ENCODE measurements at regions not wholly inside any gene's neighbourhood (a gene's known extent, or its start where the extent isn't known, plus 50 kb on each side); places are given as distances from the start of the nearest gene placed in this dataset.
A peak's percentile ranks its signal among the peaks of the same experiment; 100 is the strongest.

GRCh38 chr6:6801005-6801335 is 212.4 kb downstream of the LY86 start:
- no peaks in the 10 kb centered on the region for H3K79me2 ChIP-seq (ENCODE audit: control insufficient read depth, insufficient read depth, low read length)
- H3K9ac ChIP-seq (ENCODE audit: insufficient read depth in 1 of 2, low read depth in 2 of 2, low read length in 2 of 2): no peak overlapping the region
- H3K4me1 ChIP-seq (replicated peaks in 1 of 2; ENCODE audit: control insufficient read depth in 2 of 2, insufficient read depth in 2 of 2, low read length in 2 of 2): no peaks in the 10 kb centered on the region; a peak in 2 of 5 replicates
- no peak overlapping the region for H3K4me2 ChIP-seq (ENCODE audit: insufficient read depth, low read length)
- no peak overlapping the region for H3K27ac ChIP-seq (ENCODE audit: extremely low read depth, low read depth, low read length)
- H3K9me1 ChIP-seq (ENCODE audit: control insufficient read depth, insufficient read depth, low read length): no peaks in the 10 kb centered on the region
- WGBS (ENCODE audit: insufficient coverage, low coverage, missing lambda C conversion rate): 51% methylated on average over 5 of the region's 6 CpGs
- FAIRE-seq (no peak), DNase-seq (ENCODE audit: extremely low read depth in 1 of 4, low spot score in 3 of 4) (no peak), ATAC-seq (no peak)
- intact Hi-C loops (cut with micrococcal nuclease): no loop called here
- in situ Hi-C loops (cut with MboI): no loop called here
- H3K4me3 ChIP-seq: no peak overlapping the region
- peaks cover 3% of the 10 kb centered on the region; the same call in 1 of the 2 replicates for H4K20me1 ChIP-seq (replicated peaks; ENCODE audit: control insufficient read depth, insufficient read depth, low read length)
- no peak overlapping the region for H2AFZ ChIP-seq (ENCODE audit: low read depth, low read length)
- H3K9me3 ChIP-seq (replicated peaks; ENCODE audit: control insufficient read depth, insufficient read depth, low read depth, low read length): no peaks in the 10 kb centered on the region
- H3K27me3 ChIP-seq (ENCODE audit: control insufficient read depth in 2 of 2, insufficient read depth in 2 of 2, low read length in 2 of 2): peaks cover 29 to 45% of the 10 kb centered on the region in 2 experiments; a peak in 4 of 5 replicates
- 0 out of 2 replicates have a peak, but pooled peaks have one; percentile 40 for TF ChIP-seq CEBPB (tag; IDR thresholded peaks at IDR 0.05)
- no peak for TF ChIP-seq STAT5A (IDR thresholded peaks at IDR 0.05; ENCODE audit: borderline replicate concordance, low read length)
- no peak for TF ChIP-seq MYC (IDR thresholded peaks at IDR 0.05; ENCODE audit: low read depth, low read length)
- no peak for TF ChIP-seq MYC (CRISPR knock-in tag; IDR thresholded peaks at IDR 0.05; ENCODE audit: borderline replicate concordance, low read depth)
- H3K36me3 ChIP-seq (ENCODE audit: control insufficient read depth, insufficient read depth, low read length): no peaks in the 10 kb centered on the region
- ChIA-PET POLR2A (interaction anchor here (0.6 to 0.9 kb wide), 2 partner anchors 66 to 344 kb away, joined by 3 read pairs; no protein-coding TSS in a partner anchor), CTCF (ENCODE audit: low intra/inter-chr PET ratio) (no interaction called here)
- BruUV-seq (replicated peaks): no TSS peak

- TF ChIP-seq ZNF518B (CRISPR knock-in tag; IDR thresholded peaks at IDR 0.05): no peak
- 0 out of 2 replicates have a peak, but pooled peaks have one; percentile 16 for TF ChIP-seq TFAP4 (CRISPR knock-in tag; IDR thresholded peaks at IDR 0.05; ENCODE audit: borderline replicate concordance)
- 0 out of 2 replicates have a peak, but pooled peaks have one; percentile 21 for TF ChIP-seq BCOR (IDR thresholded peaks at IDR 0.05)
- TF ChIP-seq ZFP36 (IDR thresholded peaks at IDR 0.05; ENCODE audit: low read depth, low read length, partially characterized antibody): no peak
- Histone ChIP-seq H3K9me1 (ENCODE audit: control insufficient read depth, insufficient read depth, low read length) (no peaks in the 10 kb centered on the region), H2AFZ (ENCODE audit: low read depth, low read length) (no peak overlapping the region), H3K9me3 (replicated peaks; ENCODE audit: control insufficient read depth, insufficient read depth, low read depth, low read length) (no peaks in the 10 kb centered on the region), H3K36me3 (ENCODE audit: control insufficient read depth, insufficient read depth, low read length) (no peaks in the 10 kb centered on the region), H3K4me3 (no peak overlapping the region), H3K9ac (ENCODE audit: insufficient read depth in 1 of 2, low read depth in 2 of 2, low read length in 2 of 2) (no peak overlapping the region), H3K4me2 (ENCODE audit: insufficient read depth, low read length) (no peak overlapping the region), H3K27ac (ENCODE audit: extremely low read depth, low read depth, low read length) (no peak overlapping the region), H3K27me3 (ENCODE audit: control insufficient read depth in 2 of 2, insufficient read depth in 2 of 2, low read length in 2 of 2) (peaks cover 29 to 52% of the 10 kb centered on the region in 2 experiments; a peak in 4 of 5 replicates), H3K4me1 (replicated peaks in 1 of 2; ENCODE audit: control insufficient read depth in 2 of 2, insufficient read depth in 2 of 2, low read length in 2 of 2) (peaks cover 0 to 3% of the 10 kb centered on the region in 2 experiments; a peak in 2 of 5 replicates), H3K79me2 (ENCODE audit: control insufficient read depth, insufficient read depth, low read length) (no peaks in the 10 kb centered on the region), H4K20me1 (replicated peaks; ENCODE audit: control insufficient read depth, insufficient read depth, low read length) (peaks cover 3% of the 10 kb centered on the region; the same call in 1 of the 2 replicates)
- WGBS (ENCODE audit: insufficient coverage, low coverage, missing lambda C conversion rate): 8% methylated on average over 9 of the region's 9 CpGs
- no TSS peak for BruUV-seq (replicated peaks)
- DNase-seq (ENCODE audit: extremely low read depth in 1 of 4, low spot score in 3 of 4) (no peak), ATAC-seq (no peak), FAIRE-seq (no peak)
- POLR2A ChIA-PET: no interaction called here
- in situ Hi-C loops (cut with MboI) (no loop called here), intact Hi-C loops (cut with micrococcal nuclease) (no loop called here)
- CTCF ChIA-PET (ENCODE audit: low intra/inter-chr PET ratio): no interaction called here
Measured at GRCh38 chr6:6801635-6802218, 213.2 kb downstream of the LY86 start.

Data from K562 (cell line).